22Rv1 (cell line): ENCODE measurements at regions not wholly inside any gene's neighbourhood (a gene's known extent, or its start where the extent isn't known, plus 50 kb on each side); places are given as distances from the start of the nearest gene placed in this dataset.
"Not testable (repeated sequence)": the region's sequence is repeated elsewhere in the genome, so short reads cannot be mapped to it uniquely, and the experiment has no call there.

Experiments
- ZFX ChIP-seq: fragments of 450-650 bp; IDR thresholded peaks from 2 replicates; pipeline ENCODE4 v1.6.1; 2017; ENCODE audit warnings: antibody characterized with exemption, borderline replicate concordance
- TF ChIP-seq, protein P1 (sequence below): fragments of 450-650 bp; IDR thresholded peaks from 2 replicates; pipeline ENCODE4 v1.5.1; 2017; ENCODE audit warnings: mild to moderate bottlenecking

DNA sequence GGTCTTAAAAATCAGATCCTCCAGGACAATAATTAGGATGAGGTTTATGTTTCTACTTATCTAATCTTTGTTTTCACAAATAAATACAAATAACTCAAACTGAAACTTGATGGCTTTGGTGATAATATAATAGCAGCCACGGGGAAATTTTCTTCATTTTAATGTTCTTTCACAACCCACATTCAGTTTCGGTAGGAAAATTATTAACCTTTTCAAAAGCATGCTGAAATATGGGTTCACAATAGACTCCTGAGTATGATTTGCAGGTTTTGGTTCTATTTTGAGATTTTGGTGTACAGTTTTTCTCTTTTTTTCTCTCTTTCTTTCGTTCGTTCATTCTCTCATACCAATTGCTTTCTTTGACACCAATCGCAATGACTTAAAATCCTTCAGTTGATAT lies 233.9 kb upstream of the PLGLB2 start:
- TF ChIP-seq, protein P1, sequence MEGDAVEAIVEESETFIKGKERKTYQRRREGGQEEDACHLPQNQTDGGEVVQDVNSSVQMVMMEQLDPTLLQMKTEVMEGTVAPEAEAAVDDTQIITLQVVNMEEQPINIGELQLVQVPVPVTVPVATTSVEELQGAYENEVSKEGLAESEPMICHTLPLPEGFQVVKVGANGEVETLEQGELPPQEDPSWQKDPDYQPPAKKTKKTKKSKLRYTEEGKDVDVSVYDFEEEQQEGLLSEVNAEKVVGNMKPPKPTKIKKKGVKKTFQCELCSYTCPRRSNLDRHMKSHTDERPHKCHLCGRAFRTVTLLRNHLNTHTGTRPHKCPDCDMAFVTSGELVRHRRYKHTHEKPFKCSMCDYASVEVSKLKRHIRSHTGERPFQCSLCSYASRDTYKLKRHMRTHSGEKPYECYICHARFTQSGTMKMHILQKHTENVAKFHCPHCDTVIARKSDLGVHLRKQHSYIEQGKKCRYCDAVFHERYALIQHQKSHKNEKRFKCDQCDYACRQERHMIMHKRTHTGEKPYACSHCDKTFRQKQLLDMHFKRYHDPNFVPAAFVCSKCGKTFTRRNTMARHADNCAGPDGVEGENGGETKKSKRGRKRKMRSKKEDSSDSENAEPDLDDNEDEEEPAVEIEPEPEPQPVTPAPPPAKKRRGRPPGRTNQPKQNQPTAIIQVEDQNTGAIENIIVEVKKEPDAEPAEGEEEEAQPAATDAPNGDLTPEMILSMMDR: not testable (repeated sequence)
- TF ChIP-seq ZFX: not testable (repeated sequence)
